Vagina (tissue), 2 donors: ENCODE measurements at regions not wholly inside any gene's neighbourhood (a gene's known extent, or its start where the extent isn't known, plus 50 kb on each side); places are given as distances from the start of the nearest gene placed in this dataset.

ENCODE experiments used
- DNase-seq, 2 donors: peaks; one replicate each; pipeline ENCODE4 v3.0.0-alpha.2; 2017; ENCODE audit errors: extremely low spot score in 2 of 2
- H3K27ac ChIP-seq: fragments of 200-600 bp; sonication (generic); one replicate; pipeline ENCODE4 v1.5.1; 2019
- H3K27me3 ChIP-seq: fragments of 200-600 bp; sonication (generic); one replicate; pipeline ENCODE4 v1.5.1; 2019
- H3K36me3 ChIP-seq, 2 donors: fragments of 200-600 bp; sonication (generic); one replicate each; pipeline ENCODE4 v1.5.1; 2017 to 2019
- H3K4me1 ChIP-seq: fragments of 200-600 bp; sonication (generic); one replicate; pipeline ENCODE4 v1.5.1; 2019
- H3K4me3 ChIP-seq, 2 donors: fragments of 200-600 bp; sonication (generic); 1 replicate in 1 of 2; 2 replicates in 1 of 2; pipeline ENCODE4 v1.5.1; 2016 to 2019
- H3K9me3 ChIP-seq: fragments of 200-600 bp; sonication (generic); one replicate; pipeline ENCODE4 v1.5.1; 2019
- CTCF ChIP-seq, 3 experiments: fragments of 450-650 bp in 2 of 3; fragments of 200-600 bp in 1 of 3; sonication (generic) in 1 of 3; IDR thresholded peaks; one replicate each; pipeline ENCODE4 v1.5.1; 2017 to 2019; ENCODE audit warnings: antibody characterized with exemption in 3 of 3, mild to moderate bottlenecking in 2 of 3, moderate library complexity in 2 of 3
- POLR2A ChIP-seq, 2 donors: fragments of 450-650 bp; IDR thresholded peaks; one replicate each; pipeline ENCODE4 v1.6.1; 2017; ENCODE audit warnings: antibody characterized with exemption in 2 of 2, mild to moderate bottlenecking in 2 of 2, moderate library complexity in 2 of 2
- POLR2AphosphoS5 ChIP-seq, 2 donors: sonication (generic); formaldehyde crosslinking; IDR thresholded peaks; one replicate each; pipeline ENCODE4 v1.9.0; 2017; ENCODE audit warnings: antibody characterized with exemption in 2 of 2, mild to moderate bottlenecking in 2 of 2, low read depth in 1 of 2; ENCODE audit not compliant: insufficient read depth in 1 of 2
- intact Hi-C: fragments of 100-400 bp; cut with DNase I; formaldehyde crosslinking; loops from one replicate; pipeline ENCODE4 v1.15.1; 2023

GRCh38 chr12:77392467-77393088, 327.2 kb upstream of the E2F7 start:
- no peak for DNase-seq
- H3K27ac ChIP-seq = no peak overlapping the region
- no peaks in the 10 kb centered on the region for H3K9me3 ChIP-seq
- no peak for TF ChIP-seq CTCF (IDR thresholded peaks at IDR 0.05)
- intact Hi-C loops = no loop called here
- H3K27me3 ChIP-seq = no peaks in the 10 kb centered on the region
- no peak overlapping the region for H3K4me3 ChIP-seq
- no peaks in the 10 kb centered on the region for H3K4me1 ChIP-seq
- H3K36me3 ChIP-seq = no peaks in the 10 kb centered on the region

- H3K27ac ChIP-seq = no peak overlapping the region
- no peaks in the 10 kb centered on the region for H3K9me3 ChIP-seq
- DNase-seq = no peak
- H3K27me3 ChIP-seq = no peaks in the 10 kb centered on the region
- H3K36me3 ChIP-seq = no peaks in the 10 kb centered on the region
- intact Hi-C loops = no loop called here
- H3K4me3 ChIP-seq = no peak overlapping the region
- no peak for TF ChIP-seq POLR2A (IDR thresholded peaks at IDR 0.05)
- no peaks in the 10 kb centered on the region for H3K4me1 ChIP-seq
Measured at GRCh38 chr12:77388445-77389265, 323.3 kb upstream of the E2F7 start.

GRCh38 chr12:77387671-77388070, 322.3 kb upstream of the E2F7 start:
- Histone ChIP-seq H3K36me3 (no peaks in the 10 kb centered on the region), H3K9me3 (no peaks in the 10 kb centered on the region), H3K4me1 (no peaks in the 10 kb centered on the region), H3K27ac (no peak overlapping the region), H3K4me3 (no peak overlapping the region), H3K27me3 (no peaks in the 10 kb centered on the region)
- intact Hi-C loops = no loop called here
- no peak for DNase-seq
- no peak for TF ChIP-seq POLR2A (IDR thresholded peaks at IDR 0.05)
- no peak for TF ChIP-seq CTCF (IDR thresholded peaks at IDR 0.05)
- TF ChIP-seq POLR2AphosphoS5 (IDR thresholded peaks at IDR 0.05; ENCODE audit: insufficient read depth in 1 of 2, low read depth in 1 of 2) = no peak

GRCh38 chr12:77387214-77387613, 321.8 kb upstream of the E2F7 start:
- Histone ChIP-seq H3K4me1 (no peaks in the 10 kb centered on the region), H3K4me3 (no peak overlapping the region), H3K36me3 (no peaks in the 10 kb centered on the region), H3K9me3 (no peaks in the 10 kb centered on the region), H3K27ac (no peak overlapping the region), H3K27me3 (no peaks in the 10 kb centered on the region)
- intact Hi-C loops = no loop called here
- no peak for DNase-seq
- TF ChIP-seq POLR2AphosphoS5 (IDR thresholded peaks at IDR 0.05; ENCODE audit: insufficient read depth in 1 of 2, low read depth in 1 of 2) (no peak), CTCF (IDR thresholded peaks at IDR 0.05) (no peak)

GRCh38 chr12:77384941-77385340, 319.6 kb upstream of the E2F7 start:
- Histone ChIP-seq H3K4me3 (no peak overlapping the region), H3K4me1 (no peaks in the 10 kb centered on the region), H3K36me3 (no peaks in the 10 kb centered on the region), H3K9me3 (no peaks in the 10 kb centered on the region), H3K27ac (no peak overlapping the region), H3K27me3 (no peaks in the 10 kb centered on the region)
- no peak for DNase-seq
- intact Hi-C loops = no loop called here
- TF ChIP-seq POLR2A (IDR thresholded peaks at IDR 0.05) = no peak
- TF ChIP-seq CTCF (IDR thresholded peaks at IDR 0.05) = no peak
- TF ChIP-seq POLR2AphosphoS5 (IDR thresholded peaks at IDR 0.05; ENCODE audit: insufficient read depth in 1 of 2, low read depth in 1 of 2) = no peak
